ENCODE measurements at regions not wholly inside any gene's neighbourhood (a gene's known extent, or its start where the extent isn't known, plus 50 kb on each side); places are given as distances from the start of the nearest gene placed in this dataset.

DNA sequence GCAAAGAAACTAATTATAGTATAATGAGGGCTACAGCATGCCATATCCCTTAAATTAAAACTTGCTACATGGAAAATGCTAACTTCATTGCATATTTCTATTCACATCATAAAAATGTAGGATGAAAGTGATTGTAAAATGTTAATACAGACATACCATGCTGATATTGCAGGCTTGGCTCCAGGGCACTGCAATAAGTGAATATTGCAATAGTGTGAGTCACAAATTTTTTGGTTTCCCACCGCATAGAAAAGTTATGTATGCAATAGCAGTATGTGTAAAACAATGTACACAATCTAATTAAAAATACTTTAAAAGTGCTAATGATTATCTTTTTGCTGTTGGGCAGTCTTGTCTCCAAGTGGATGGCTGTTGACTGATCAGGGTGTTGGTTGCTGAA lies 162.1 kb downstream of the CD8B2 start:
- Histone ChIP-seq H3K4me1 (ENCODE audit: control insufficient read depth in 2 of 2, insufficient read depth in 1 of 2, low read depth in 1 of 2, low read length in 2 of 2) (no peaks in the 10 kb centered on the region), H3K79me1 (ENCODE audit: low read depth, low read length) (no peaks in the 10 kb centered on the region), H2BK15ac (ENCODE audit: low read length) (no peak overlapping the region), H4K91ac (ENCODE audit: low read depth, low read length, poor library complexity) (no peak overlapping the region), H3K14ac (ENCODE audit: low read length) (no peak overlapping the region), H4K8ac (ENCODE audit: low read depth, low read length) (no peak overlapping the region), H2BK5ac (ENCODE audit: low read length) (no peak overlapping the region), H3K27me3 (ENCODE audit: control insufficient read depth in 3 of 3, insufficient read depth in 3 of 3, low read depth in 1 of 3, low read length in 3 of 3) (no peaks in the 10 kb centered on the region), H3K4me3 (ENCODE audit: low read length in 2 of 2) (no peak overlapping the region), H3K36me3 (replicated peaks in 1 of 2; ENCODE audit: control insufficient read depth in 2 of 2, insufficient read depth in 2 of 2, low read length in 2 of 2) (no peaks in the 10 kb centered on the region), H2AFZ (ENCODE audit: low read length) (no peak overlapping the region), H3K18ac (ENCODE audit: low read length) (no peak overlapping the region), H3K27ac (replicated peaks; ENCODE audit: low read length) (no peak overlapping the region), H3K4me2 (ENCODE audit: insufficient read depth, low read length, poor library complexity, severe bottlenecking) (no peak overlapping the region), H3K9me3 (replicated peaks in 1 of 2; ENCODE audit: control insufficient read depth in 2 of 2, insufficient read depth in 1 of 2, low read depth in 1 of 2, low read length in 2 of 2) (no peaks in the 10 kb centered on the region), H3K9ac (ENCODE audit: low read depth, low read length, poor library complexity) (no peak overlapping the region), H3K23ac (ENCODE audit: low read depth, low read length, poor library complexity) (no peak overlapping the region), H2AK5ac (ENCODE audit: low read depth, low read length) (no peak overlapping the region), H2BK12ac (ENCODE audit: low read length) (no peak overlapping the region), H3K4ac (ENCODE audit: low read length) (no peak overlapping the region), H2BK120ac (ENCODE audit: low read depth, low read length) (no peak overlapping the region)
- WGBS, 2 donors (ENCODE audit: extremely low coverage in 2 of 2, insufficient read length in 2 of 2, insufficient replicate concordance in 1 of 2): no CpG with 5 or more reads among the region's 1 CpG
- DNase-seq (ENCODE audit: low spot score): no peak

DNA sequence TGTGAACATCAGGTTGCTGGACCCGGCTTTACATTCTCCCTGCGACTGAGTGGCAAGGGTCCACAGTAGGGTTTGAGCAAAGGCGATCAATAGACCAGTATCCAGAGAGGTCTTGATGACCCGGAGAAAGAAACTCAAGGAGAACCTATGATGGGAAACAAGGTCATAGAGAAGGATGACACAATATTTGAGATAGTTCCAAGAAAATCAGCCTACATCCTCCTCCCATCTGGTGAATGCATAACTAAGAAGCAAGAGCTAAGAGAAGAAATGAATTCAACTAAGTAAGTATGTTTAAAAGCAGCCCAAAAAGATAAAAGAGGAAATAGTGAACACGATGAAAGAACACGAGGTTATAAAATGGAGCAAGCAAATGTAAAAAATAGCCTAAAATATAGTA lies 166.3 kb downstream of the CD8B2 start:
- Histone ChIP-seq H3K9me3 (replicated peaks in 1 of 2; ENCODE audit: control insufficient read depth in 2 of 2, insufficient read depth in 1 of 2, low read depth in 1 of 2, low read length in 2 of 2) (no peaks in the 10 kb centered on the region), H3K18ac (ENCODE audit: low read length) (no peak overlapping the region), H3K4me3 (ENCODE audit: low read length in 2 of 2) (no peak overlapping the region), H2BK12ac (ENCODE audit: low read length) (no peak overlapping the region), H3K4me1 (ENCODE audit: control insufficient read depth in 2 of 2, insufficient read depth in 1 of 2, low read depth in 1 of 2, low read length in 2 of 2) (no peaks in the 10 kb centered on the region), H3K4me2 (ENCODE audit: insufficient read depth, low read length, poor library complexity, severe bottlenecking) (no peak overlapping the region), H2AFZ (ENCODE audit: low read length) (no peak overlapping the region), H3K36me3 (replicated peaks in 1 of 2; ENCODE audit: control insufficient read depth in 2 of 2, insufficient read depth in 2 of 2, low read length in 2 of 2) (no peaks in the 10 kb centered on the region), H2BK5ac (ENCODE audit: low read length) (no peak overlapping the region), H3K14ac (ENCODE audit: low read length) (no peak overlapping the region), H3K27ac (replicated peaks; ENCODE audit: low read length) (no peak overlapping the region), H3K79me1 (ENCODE audit: low read depth, low read length) (no peaks in the 10 kb centered on the region), H3K27me3 (ENCODE audit: control insufficient read depth in 3 of 3, insufficient read depth in 3 of 3, low read depth in 1 of 3, low read length in 3 of 3) (no peaks in the 10 kb centered on the region), H3K23ac (ENCODE audit: low read depth, low read length, poor library complexity) (no peak overlapping the region), H2BK15ac (ENCODE audit: low read length) (no peak overlapping the region), H3K4ac (ENCODE audit: low read length) (no peak overlapping the region), H2BK120ac (ENCODE audit: low read depth, low read length) (no peak overlapping the region), H4K91ac (ENCODE audit: low read depth, low read length, poor library complexity) (no peak overlapping the region), H4K8ac (ENCODE audit: low read depth, low read length) (no peak overlapping the region), H2AK5ac (ENCODE audit: low read depth, low read length) (no peak overlapping the region), H3K9ac (ENCODE audit: low read depth, low read length, poor library complexity) (no peak overlapping the region)
- 100% methylated on average over 1 of the region's 6 CpGs; no CpG with 5 or more reads in 1 of the 2 donors for WGBS, 2 donors (ENCODE audit: extremely low coverage in 2 of 2, insufficient read length in 2 of 2, insufficient replicate concordance in 1 of 2)
- no peak for DNase-seq (ENCODE audit: low spot score)

DNA sequence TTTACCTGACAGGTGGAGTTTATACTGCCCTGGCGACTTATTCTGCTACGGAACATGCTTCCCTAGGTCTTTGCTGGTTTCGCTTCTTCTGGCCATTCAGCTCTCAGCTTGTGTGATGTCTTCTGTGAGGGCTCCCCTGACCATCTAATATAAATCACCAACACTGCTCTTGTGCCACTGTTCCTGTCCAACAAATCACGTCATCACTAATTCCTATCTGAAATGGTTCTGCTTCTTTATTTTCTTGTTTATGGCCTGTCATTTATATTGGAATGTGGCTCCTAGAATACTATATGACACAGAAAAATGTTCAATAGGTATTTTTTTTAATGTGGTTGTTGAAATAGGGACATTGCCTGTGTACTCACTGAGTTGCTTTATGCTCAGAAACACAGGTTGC lies 171.5 kb downstream of the CD8B2 start:
- Histone ChIP-seq H4K91ac (ENCODE audit: low read depth, low read length, poor library complexity) (no peak overlapping the region), H3K36me3 (replicated peaks in 1 of 2; ENCODE audit: control insufficient read depth in 2 of 2, insufficient read depth in 2 of 2, low read length in 2 of 2) (no peaks in the 10 kb centered on the region), H2BK5ac (ENCODE audit: low read length) (no peak overlapping the region), H3K27me3 (ENCODE audit: control insufficient read depth in 3 of 3, insufficient read depth in 3 of 3, low read depth in 1 of 3, low read length in 3 of 3) (no peaks in the 10 kb centered on the region), H3K4ac (ENCODE audit: low read length) (no peak overlapping the region), H3K79me1 (ENCODE audit: low read depth, low read length) (no peaks in the 10 kb centered on the region), H3K14ac (ENCODE audit: low read length) (no peak overlapping the region), H2BK120ac (ENCODE audit: low read depth, low read length) (no peak overlapping the region), H2BK15ac (ENCODE audit: low read length) (no peak overlapping the region), H3K23ac (ENCODE audit: low read depth, low read length, poor library complexity) (no peak overlapping the region), H3K4me2 (ENCODE audit: insufficient read depth, low read length, poor library complexity, severe bottlenecking) (no peak overlapping the region), H3K9me3 (replicated peaks in 1 of 2; ENCODE audit: control insufficient read depth in 2 of 2, insufficient read depth in 1 of 2, low read depth in 1 of 2, low read length in 2 of 2) (no peaks in the 10 kb centered on the region), H2AFZ (ENCODE audit: low read length) (no peak overlapping the region), H3K27ac (replicated peaks; ENCODE audit: low read length) (no peak overlapping the region), H3K4me3 (ENCODE audit: low read length in 2 of 2) (no peak overlapping the region), H2AK5ac (ENCODE audit: low read depth, low read length) (no peak overlapping the region), H3K9ac (ENCODE audit: low read depth, low read length, poor library complexity) (no peak overlapping the region), H3K4me1 (ENCODE audit: control insufficient read depth in 2 of 2, insufficient read depth in 1 of 2, low read depth in 1 of 2, low read length in 2 of 2) (no peaks in the 10 kb centered on the region), H4K8ac (ENCODE audit: low read depth, low read length) (peak overlapping the region; percentile 3), H2BK12ac (ENCODE audit: low read length) (no peak overlapping the region), H3K18ac (ENCODE audit: low read length) (no peak overlapping the region)
- DNase-seq (ENCODE audit: low spot score): no peak
- no CpG with 5 or more reads among the region's 4 CpGs for whole genome bisulfite sequencing, 2 donors (ENCODE audit: extremely low coverage in 2 of 2, insufficient read length in 2 of 2, insufficient replicate concordance in 1 of 2)

DNA sequence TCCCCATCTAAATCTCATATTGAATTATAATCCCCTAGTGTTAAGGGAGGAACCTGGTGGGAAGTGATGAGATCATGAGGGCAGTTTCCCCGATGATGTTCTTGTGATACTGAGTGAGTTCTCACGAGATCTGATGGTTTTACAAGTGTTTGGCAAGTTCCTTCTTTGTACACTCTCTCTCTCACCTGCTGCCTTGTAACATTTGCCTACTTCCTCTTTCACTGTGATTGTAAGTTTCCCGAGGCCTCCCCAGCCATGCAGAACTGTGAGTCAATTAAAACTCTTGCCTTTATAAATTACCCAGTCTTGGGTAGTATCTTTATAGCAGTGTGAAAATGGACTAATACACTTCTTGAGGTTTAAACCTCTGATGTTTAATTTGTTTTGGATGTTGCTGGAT lies 177.5 kb downstream of the CD8B2 start:
- Histone ChIP-seq H4K8ac (ENCODE audit: low read depth, low read length) (no peak overlapping the region), H3K36me3 (replicated peaks in 1 of 2; ENCODE audit: control insufficient read depth in 2 of 2, insufficient read depth in 2 of 2, low read length in 2 of 2) (no peaks in the 10 kb centered on the region), H3K23ac (ENCODE audit: low read depth, low read length, poor library complexity) (no peak overlapping the region), H2BK15ac (ENCODE audit: low read length) (no peak overlapping the region), H3K4me3 (ENCODE audit: low read length in 2 of 2) (no peak overlapping the region), H3K9ac (ENCODE audit: low read depth, low read length, poor library complexity) (no peak overlapping the region), H2BK12ac (ENCODE audit: low read length) (no peak overlapping the region), H2BK5ac (ENCODE audit: low read length) (no peak overlapping the region), H3K27ac (replicated peaks; ENCODE audit: low read length) (no peak overlapping the region), H3K9me3 (replicated peaks in 1 of 2; ENCODE audit: control insufficient read depth in 2 of 2, insufficient read depth in 1 of 2, low read depth in 1 of 2, low read length in 2 of 2) (peaks cover 0 to 2% of the 10 kb centered on the region in 2 donors), H3K79me1 (ENCODE audit: low read depth, low read length) (no peaks in the 10 kb centered on the region), H2AK5ac (ENCODE audit: low read depth, low read length) (no peak overlapping the region), H3K14ac (ENCODE audit: low read length) (no peak overlapping the region), H2AFZ (ENCODE audit: low read length) (no peak overlapping the region), H2BK120ac (ENCODE audit: low read depth, low read length) (no peak overlapping the region), H3K27me3 (ENCODE audit: control insufficient read depth in 3 of 3, insufficient read depth in 3 of 3, low read depth in 1 of 3, low read length in 3 of 3) (no peaks in the 10 kb centered on the region), H3K4me1 (ENCODE audit: control insufficient read depth in 2 of 2, insufficient read depth in 1 of 2, low read depth in 1 of 2, low read length in 2 of 2) (no peaks in the 10 kb centered on the region), H3K4ac (ENCODE audit: low read length) (no peak overlapping the region), H3K18ac (ENCODE audit: low read length) (no peak overlapping the region), H3K4me2 (ENCODE audit: insufficient read depth, low read length, poor library complexity, severe bottlenecking) (no peak overlapping the region), H4K91ac (ENCODE audit: low read depth, low read length, poor library complexity) (no peak overlapping the region)
- WGBS, 2 donors (ENCODE audit: extremely low coverage in 2 of 2, insufficient read length in 2 of 2, insufficient replicate concordance in 1 of 2): no CpG with 5 or more reads among the region's 3 CpGs
- no peak for DNase-seq (ENCODE audit: low spot score)

Measured in neuronal stem cell (in vitro differentiated cells).